IPS-15b (cell line): ENCODE measurements at regions not wholly inside any gene's neighbourhood (a gene's known extent, or its start where the extent isn't known, plus 50 kb on each side); places are given as distances from the start of the nearest gene placed in this dataset.
"Not testable (repeated sequence)": the region's sequence is repeated elsewhere in the genome, so short reads cannot be mapped to it uniquely, and the experiment has no call there.

ENCODE experiments used
- H3K27me3 ChIP-seq: one replicate; pipeline ENCODE4 v1.6.1; 2013; ENCODE audit warnings: low read length; ENCODE audit not compliant: control insufficient read depth, insufficient read depth
- H3K36me3 ChIP-seq: one replicate; pipeline ENCODE4 v1.6.1; 2013; ENCODE audit warnings: low read length; ENCODE audit not compliant: control insufficient read depth, insufficient read depth
- H3K4me1 ChIP-seq: one replicate; pipeline ENCODE4 v1.6.1; 2013; ENCODE audit warnings: mild to moderate bottlenecking, low read length; ENCODE audit not compliant: control insufficient read depth, insufficient read depth
- H3K4me3 ChIP-seq: one replicate; pipeline ENCODE4 v1.5.1; 2013; ENCODE audit warnings: low read depth, low read length
- H3K9ac ChIP-seq: one replicate; pipeline ENCODE4 v1.6.1; 2013; ENCODE audit warnings: low read depth, mild to moderate bottlenecking, low read length
- H3K9me3 ChIP-seq: one replicate; pipeline ENCODE4 v1.6.1; 2013; ENCODE audit warnings: mild to moderate bottlenecking, low read length; ENCODE audit not compliant: control insufficient read depth, insufficient read depth

DNA sequence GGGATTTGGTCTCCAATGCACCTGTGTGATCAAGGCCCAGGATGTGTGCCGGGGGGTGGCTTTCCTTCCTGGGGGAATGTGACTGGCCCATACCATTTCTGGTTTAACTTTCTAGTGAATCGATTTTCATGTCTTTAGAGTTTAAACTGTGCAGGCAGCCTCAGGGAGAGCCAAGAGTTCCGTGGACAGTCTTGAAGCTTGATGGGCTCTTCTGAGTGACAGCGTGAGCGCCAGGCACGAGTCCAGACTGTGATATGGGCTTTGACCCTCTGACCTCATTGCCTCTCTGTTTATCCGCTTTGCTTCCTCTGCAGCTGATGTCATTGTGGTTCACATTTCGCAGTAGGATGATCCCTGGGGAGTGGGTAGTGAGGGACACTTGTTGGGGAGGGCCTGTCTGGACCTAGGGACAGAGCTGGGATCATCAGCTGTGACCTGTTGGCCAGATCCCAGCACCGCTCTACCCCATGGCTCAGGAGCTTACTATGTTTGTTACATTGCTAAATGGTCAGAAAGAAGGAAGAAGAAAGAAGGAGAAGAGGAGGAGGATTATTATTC, 80.6 kb upstream of the CLDN5 start:
- no peaks in the 10 kb centered on the region for H3K36me3 ChIP-seq
- no peak overlapping the region for H3K9ac ChIP-seq
- H3K4me1 ChIP-seq, result peaks cover 3% of the 10 kb centered on the region
- H3K9me3 ChIP-seq, result no peaks in the 10 kb centered on the region
- no peaks in the 10 kb centered on the region for H3K27me3 ChIP-seq
- no peak overlapping the region for H3K4me3 ChIP-seq

DNA sequence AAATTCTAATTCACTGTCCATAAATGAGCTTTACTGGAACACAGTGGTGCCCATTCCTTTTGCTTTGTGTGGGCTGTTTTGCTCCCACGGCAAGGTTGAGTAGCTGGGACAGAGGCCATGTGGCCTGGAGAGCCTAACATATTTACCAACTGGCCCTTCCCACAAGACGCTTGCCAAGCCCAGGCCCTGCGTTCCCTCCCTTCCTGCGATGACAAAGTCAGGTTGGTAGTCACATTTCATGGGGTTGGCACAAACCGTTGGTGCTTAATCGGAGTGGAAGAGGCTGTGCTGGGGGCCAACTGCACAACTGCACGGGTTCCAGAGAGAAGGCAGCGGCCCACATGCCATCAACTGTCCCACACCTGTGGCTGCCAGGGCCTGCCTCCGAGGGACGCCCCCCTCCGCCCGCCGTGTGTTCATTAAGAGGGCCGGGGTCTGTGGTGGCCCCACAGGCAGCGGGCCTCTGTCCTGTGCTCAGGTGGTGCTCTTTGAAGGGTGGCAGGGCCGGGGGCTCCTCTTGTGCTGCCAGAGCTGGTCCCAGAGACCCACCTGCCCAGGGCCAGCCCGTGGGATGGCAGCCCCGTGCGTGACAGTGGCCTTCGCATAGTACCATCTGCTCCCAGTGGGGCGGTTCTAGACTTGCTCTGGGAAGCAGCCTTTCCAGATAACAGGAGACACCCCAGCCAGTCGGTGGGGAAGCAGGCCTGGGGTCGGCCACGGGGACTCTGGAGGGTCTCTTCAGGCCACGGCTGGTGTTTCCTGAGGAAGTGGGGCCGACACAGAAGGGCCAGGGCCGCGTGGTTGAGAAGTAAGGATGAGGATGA, 81.5 kb upstream of the CLDN5 start:
- H3K9me3 ChIP-seq, result no peaks in the 10 kb centered on the region
- no peaks in the 10 kb centered on the region for H3K27me3 ChIP-seq
- no peak overlapping the region for H3K9ac ChIP-seq
- H3K36me3 ChIP-seq, result no peaks in the 10 kb centered on the region
- H3K4me1 ChIP-seq, result peaks cover 3% of the 10 kb centered on the region
- no peak overlapping the region for H3K4me3 ChIP-seq

DNA sequence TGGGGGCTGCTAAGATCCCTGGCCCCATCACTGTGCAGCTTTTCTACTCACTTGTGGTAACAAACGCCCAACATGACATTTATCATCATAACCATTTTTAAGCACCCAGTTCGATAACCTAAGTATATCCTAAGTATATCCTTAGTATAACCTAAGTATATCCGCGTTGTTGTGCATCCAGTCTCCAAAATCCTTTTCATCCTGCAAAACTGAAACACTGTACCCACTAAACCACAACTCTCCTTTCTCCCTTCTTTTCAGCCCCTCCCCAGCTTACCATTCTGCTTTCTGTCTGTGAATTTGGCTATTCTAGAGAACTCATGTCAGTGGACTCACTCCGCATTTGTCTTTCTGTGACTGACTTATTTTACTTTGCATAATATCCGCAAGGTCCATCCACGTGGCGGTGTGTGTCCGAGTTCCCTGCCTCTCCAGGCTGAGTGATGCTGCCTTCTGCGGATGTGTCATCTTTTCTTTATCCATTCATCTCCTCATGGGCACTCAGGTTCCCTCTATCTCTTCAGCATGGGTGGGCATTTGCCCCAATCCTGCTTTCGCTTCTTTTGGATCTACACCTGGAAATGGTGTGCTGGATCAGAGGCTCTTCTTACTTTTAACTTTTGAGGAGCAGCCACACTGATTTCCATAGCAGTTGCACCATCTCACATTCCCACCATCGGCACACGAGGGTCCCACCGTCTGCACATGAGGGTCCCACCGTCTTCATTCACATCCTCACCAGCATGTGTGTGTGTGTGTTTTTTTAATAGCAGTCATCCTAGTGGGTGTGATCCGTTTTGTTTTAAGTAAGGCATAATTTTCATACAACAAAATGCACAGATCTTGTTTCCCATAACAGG, 82.4 kb upstream of the CLDN5 start:
- Histone ChIP-seq H3K4me1 (peaks cover 7% of the 10 kb centered on the region), H3K27me3 (no peaks in the 10 kb centered on the region), H3K36me3 (no peaks in the 10 kb centered on the region), H3K4me3 (no peak overlapping the region), H3K9me3 (no peaks in the 10 kb centered on the region), H3K9ac (no peak overlapping the region)

GRCh38 chr22:19607192-19608002, 83.2 kb upstream of the CLDN5 start:
- H3K9me3 ChIP-seq, result no peaks in the 10 kb centered on the region
- no peaks in the 10 kb centered on the region for H3K36me3 ChIP-seq
- H3K4me1 ChIP-seq, result peaks cover 7% of the 10 kb centered on the region
- no peaks in the 10 kb centered on the region for H3K27me3 ChIP-seq
- H3K4me3 ChIP-seq, result no peak overlapping the region
- H3K9ac ChIP-seq, result no peak overlapping the region

DNA sequence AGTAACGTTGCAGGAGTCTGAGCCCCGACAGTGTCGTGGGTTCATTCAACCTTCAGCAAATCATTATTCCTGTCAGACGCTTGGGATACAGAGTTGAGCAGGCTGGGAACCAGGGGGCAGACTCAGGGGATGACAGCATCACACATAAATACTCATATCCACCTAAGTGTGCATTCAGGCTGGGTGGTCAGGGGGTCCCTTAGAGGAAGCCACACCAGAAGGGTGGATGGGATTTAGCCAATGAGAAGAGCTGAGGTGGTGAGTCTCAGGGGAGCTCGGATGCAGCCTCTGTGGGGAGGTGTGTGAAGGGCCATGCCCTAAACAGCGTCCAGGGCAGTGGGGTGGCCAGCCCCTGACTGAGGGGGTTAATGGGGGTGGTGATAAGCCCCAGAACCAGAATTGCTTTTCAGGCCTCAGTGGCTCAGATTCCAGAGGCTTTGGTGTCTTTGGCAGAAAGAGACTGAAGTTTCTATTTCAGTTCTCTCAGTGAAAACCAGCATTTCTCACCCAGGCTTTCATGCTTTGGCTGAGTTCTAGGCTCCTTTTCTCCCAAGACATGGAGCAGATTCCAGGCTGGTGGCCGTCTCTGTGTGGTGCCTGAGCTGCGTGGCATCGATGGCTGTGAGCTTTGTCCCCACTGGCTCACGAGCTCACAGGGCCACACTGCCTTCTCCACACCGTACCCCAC, 83.9 kb upstream of the CLDN5 start:
- Histone ChIP-seq H3K27me3 (no peaks in the 10 kb centered on the region), H3K9ac (no peak overlapping the region), H3K36me3 (no peaks in the 10 kb centered on the region), H3K9me3 (no peaks in the 10 kb centered on the region), H3K4me1 (peaks cover 7% of the 10 kb centered on the region), H3K4me3 (no peak overlapping the region)

DNA sequence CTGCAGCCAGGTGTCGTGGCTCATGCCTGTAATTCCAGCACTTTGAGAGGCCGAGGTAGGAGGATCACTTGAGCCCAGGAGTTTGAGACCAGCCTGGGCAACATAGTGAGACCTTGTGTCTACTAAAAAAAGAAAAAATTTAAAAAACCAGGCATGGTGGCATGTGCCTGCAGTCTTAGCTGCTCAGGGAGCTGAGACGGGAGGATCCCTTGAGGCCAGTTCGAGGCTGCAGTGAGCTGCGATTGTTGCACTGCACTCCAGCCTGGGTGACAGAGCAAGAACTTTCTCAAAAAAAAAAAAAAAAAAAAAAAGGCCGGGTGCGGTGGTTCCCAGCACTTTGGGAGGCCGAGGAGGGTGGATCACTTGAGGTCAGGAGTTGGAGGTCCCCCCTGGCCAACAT, 85.5 kb upstream of the CLDN5 start:
- not testable (repeated sequence) for H3K36me3 ChIP-seq, H3K27me3 ChIP-seq, H3K9ac ChIP-seq, H3K9me3 ChIP-seq, H3K4me3 ChIP-seq
- H3K4me1 ChIP-seq, result peaks cover 12% of the 10 kb centered on the region

DNA sequence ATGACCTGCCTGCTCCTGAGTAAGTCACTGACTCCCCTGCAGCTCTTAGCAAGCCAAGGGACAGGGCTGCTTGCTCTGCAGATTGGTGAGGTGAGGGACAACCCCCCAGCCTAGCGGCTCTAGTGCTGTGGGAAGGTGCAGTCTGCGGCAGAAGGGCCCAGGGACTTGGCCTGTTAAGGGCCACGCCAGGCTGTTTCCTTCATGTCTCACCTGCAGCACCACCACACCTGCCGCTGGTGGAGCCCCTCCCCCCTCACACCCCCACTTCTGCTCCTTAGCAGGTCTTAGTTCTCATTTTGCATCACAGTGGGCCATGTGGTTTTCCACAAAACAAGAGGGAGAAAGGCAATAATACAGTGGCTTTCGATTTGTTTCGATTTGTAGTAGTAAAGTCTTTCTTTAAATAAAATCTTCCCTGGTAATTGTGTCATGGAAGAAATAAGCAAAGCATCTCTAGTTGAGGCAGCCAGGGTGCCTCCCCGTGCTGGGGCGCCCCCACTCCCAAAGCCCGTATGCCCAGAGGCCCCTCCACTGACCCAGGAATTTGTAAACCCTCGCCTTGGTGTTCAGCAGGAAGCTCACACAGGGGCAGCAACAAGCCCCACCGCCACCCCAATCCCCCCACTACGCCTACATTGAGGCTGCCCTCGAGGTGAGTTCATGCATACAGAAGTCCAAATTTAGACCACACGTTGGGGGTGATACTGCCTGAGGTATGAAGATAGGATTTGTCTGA, 86.5 kb upstream of the CLDN5 start:
- Histone ChIP-seq H3K27me3 (no peaks in the 10 kb centered on the region), H3K4me3 (no peak overlapping the region), H3K4me1 (peaks cover 12% of the 10 kb centered on the region), H3K9me3 (no peaks in the 10 kb centered on the region), H3K9ac (no peak overlapping the region), H3K36me3 (no peaks in the 10 kb centered on the region)

GRCh38 chr22:19611590-19611989, 87.4 kb upstream of the CLDN5 start:
- no peak overlapping the region for H3K9ac ChIP-seq
- H3K9me3 ChIP-seq, result no peaks in the 10 kb centered on the region
- peaks cover 13% of the 10 kb centered on the region for H3K4me1 ChIP-seq
- H3K4me3 ChIP-seq, result no peak overlapping the region
- H3K36me3 ChIP-seq, result no peaks in the 10 kb centered on the region
- no peaks in the 10 kb centered on the region for H3K27me3 ChIP-seq

DNA sequence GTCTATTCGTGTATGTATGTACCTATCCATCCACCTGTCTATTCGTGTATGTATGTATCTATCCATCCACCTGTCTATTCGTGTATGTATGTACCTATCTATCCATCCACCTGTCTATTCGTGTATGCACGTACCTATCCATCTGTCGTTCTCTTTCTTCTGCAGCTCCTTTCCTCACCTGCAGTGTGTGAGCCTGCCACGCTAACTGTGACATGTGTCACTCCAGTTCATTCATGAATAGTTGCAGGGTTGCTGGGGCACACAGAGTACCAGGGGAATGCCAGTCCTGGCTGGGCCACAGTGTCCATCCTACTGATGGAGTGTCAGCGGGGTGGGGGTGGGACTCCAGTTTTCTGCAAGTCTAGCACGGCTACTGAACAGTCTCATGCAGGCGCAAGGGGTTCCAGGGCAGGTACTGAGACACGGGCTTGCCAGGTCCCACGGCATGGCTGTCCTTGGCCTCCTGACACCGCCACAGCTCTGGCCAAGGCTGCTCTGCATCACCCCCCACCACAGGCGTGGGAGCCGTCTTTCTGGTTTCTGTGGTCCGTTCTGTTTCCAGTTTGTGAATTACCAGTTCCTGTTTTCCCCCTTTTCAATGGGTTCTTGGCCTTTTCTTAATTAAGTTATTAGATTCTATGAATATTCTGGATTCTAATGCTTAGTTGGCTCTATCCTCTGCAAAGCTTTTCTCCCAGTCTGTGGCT, 88.8 kb upstream of the CLDN5 start:
- H3K9me3 ChIP-seq, result no peaks in the 10 kb centered on the region
- peaks cover 14% of the 10 kb centered on the region for H3K4me1 ChIP-seq
- H3K27me3 ChIP-seq, result no peaks in the 10 kb centered on the region
- H3K9ac ChIP-seq, result no peak overlapping the region
- no peak overlapping the region for H3K4me3 ChIP-seq
- no peaks in the 10 kb centered on the region for H3K36me3 ChIP-seq

DNA sequence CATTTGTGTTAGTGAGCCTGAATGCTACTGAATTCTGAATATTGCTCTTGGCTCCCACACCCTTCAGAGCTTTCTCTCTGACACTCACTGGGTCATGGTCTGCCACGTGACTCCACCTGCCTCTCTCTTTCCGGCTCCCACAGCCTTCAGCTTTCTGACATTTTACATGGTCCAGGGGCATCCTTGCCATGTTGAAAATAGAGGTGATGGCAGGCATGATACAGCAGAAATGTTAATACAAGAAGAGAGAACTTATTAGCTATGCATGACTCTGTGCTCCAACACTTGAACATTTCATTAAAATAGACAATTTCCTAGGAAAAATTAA, 90.3 kb upstream of the CLDN5 start:
- Histone ChIP-seq H3K9me3 (no peaks in the 10 kb centered on the region), H3K36me3 (no peaks in the 10 kb centered on the region), H3K4me3 (no peak overlapping the region), H3K4me1 (peaks cover 14% of the 10 kb centered on the region), H3K9ac (no peak overlapping the region), H3K27me3 (no peaks in the 10 kb centered on the region)
